ENCODE measurements at regions not wholly inside any gene's neighbourhood (a gene's known extent, or its start where the extent isn't known, plus 50 kb on each side); places are given as distances from the start of the nearest gene placed in this dataset.
"Not testable (repeated sequence)": the region's sequence is repeated elsewhere in the genome, so short reads cannot be mapped to it uniquely, and the experiment has no call there.

- H4K20me1 ChIP-seq (ENCODE audit: low read depth, low read length), result no peaks in the 10 kb centered on the region
Observed at GRCh38 chr4:187732524-187732923, 263.0 kb upstream of the ZFP42 start.

DNA sequence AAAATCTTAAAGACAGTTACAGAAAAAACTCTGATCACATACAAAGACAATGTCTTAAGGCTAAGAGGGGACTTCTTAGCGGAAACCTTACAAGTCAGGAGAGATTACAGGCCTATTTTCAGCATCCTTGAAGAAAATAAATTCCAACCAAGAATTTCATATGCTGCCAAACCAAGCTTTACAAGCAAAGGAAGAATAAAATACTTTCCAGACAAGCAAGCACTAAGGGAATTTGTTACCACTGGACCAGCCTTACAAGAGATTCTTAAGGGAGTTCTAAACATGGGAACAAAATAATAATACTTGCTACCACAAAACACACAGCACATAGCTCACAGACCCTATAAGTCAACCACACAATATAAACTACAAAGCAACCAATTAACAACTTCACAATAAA lies 255.8 kb upstream of the ZFP42 start:
- Histone ChIP-seq H3K36me3 (ENCODE audit: low read length) (no peaks in the 10 kb centered on the region), H3K9ac (ENCODE audit: low read length) (no peak overlapping the region), H3K79me2 (ENCODE audit: insufficient read depth, low read length) (no peaks in the 10 kb centered on the region), H3F3A (ENCODE audit: insufficient read depth) (no peaks in the 10 kb centered on the region), H3K4me2 (ENCODE audit: low read depth, low read length, poor library complexity, severe bottlenecking) (no peak overlapping the region), H3K27ac (ENCODE audit: low read depth, low read length) (no peak overlapping the region), H3K27me3 (ENCODE audit: low read length) (no peaks in the 10 kb centered on the region), H3K9me2 (replicated peaks; ENCODE audit: insufficient read depth, low read length) (no peaks in the 10 kb centered on the region), H3K4me3 (ENCODE audit: insufficient read depth, low read length, poor library complexity, severe bottlenecking) (no peak overlapping the region), H2AFZ (ENCODE audit: low read depth, low read length, severe bottlenecking) (no peak overlapping the region), H3K9me3 (ENCODE audit: insufficient read depth, low read length) (no peaks in the 10 kb centered on the region), H4K20me1 (ENCODE audit: low read depth, low read length) (no peaks in the 10 kb centered on the region)
- TF ChIP-seq EZH2phosphoT487 (conservative IDR thresholded peaks at IDR 0.05; ENCODE audit: low read length) (no peak), CTCF (IDR thresholded peaks at IDR 0.05; ENCODE audit: insufficient read depth, low read length, poor library complexity, severe bottlenecking) (no peak)

More at GRCh38 chr4:187732524-187732923, 263.0 kb upstream of the ZFP42 start:
- H3K4me3 ChIP-seq (ENCODE audit: insufficient read depth, low read length, poor library complexity, severe bottlenecking), result no peak overlapping the region
- no peaks in the 10 kb centered on the region for H3K36me3 ChIP-seq (ENCODE audit: low read length)
- H3K79me2 ChIP-seq (ENCODE audit: insufficient read depth, low read length), result no peaks in the 10 kb centered on the region
- no peaks in the 10 kb centered on the region for H3K27me3 ChIP-seq (ENCODE audit: low read length)
- no peaks in the 10 kb centered on the region for H3F3A ChIP-seq (ENCODE audit: insufficient read depth)
- TF ChIP-seq CTCF (IDR thresholded peaks at IDR 0.05; ENCODE audit: insufficient read depth, low read length, poor library complexity, severe bottlenecking) (no peak), EZH2phosphoT487 (conservative IDR thresholded peaks at IDR 0.05; ENCODE audit: low read length) (no peak)
- no peaks in the 10 kb centered on the region for H3K9me2 ChIP-seq (replicated peaks; ENCODE audit: insufficient read depth, low read length)
- H3K27ac ChIP-seq (ENCODE audit: low read depth, low read length), result no peak overlapping the region
- H3K9me3 ChIP-seq (ENCODE audit: insufficient read depth, low read length), result no peaks in the 10 kb centered on the region
- H2AFZ ChIP-seq (ENCODE audit: low read depth, low read length, severe bottlenecking), result no peak overlapping the region
- no peak overlapping the region for H3K4me2 ChIP-seq (ENCODE audit: low read depth, low read length, poor library complexity, severe bottlenecking)
- no peak overlapping the region for H3K9ac ChIP-seq (ENCODE audit: low read length)

GRCh38 chr4:187744911-187745310 lies 250.7 kb upstream of the ZFP42 start:
- Histone ChIP-seq H3K36me3 (ENCODE audit: low read length) (no peaks in the 10 kb centered on the region), H3K9me2 (replicated peaks; ENCODE audit: insufficient read depth, low read length) (no peaks in the 10 kb centered on the region), H3K4me2 (ENCODE audit: low read depth, low read length, poor library complexity, severe bottlenecking) (no peak overlapping the region), H3K9me3 (ENCODE audit: insufficient read depth, low read length) (no peaks in the 10 kb centered on the region), H3K79me2 (ENCODE audit: insufficient read depth, low read length) (no peaks in the 10 kb centered on the region), H3K27me3 (ENCODE audit: low read length) (no peaks in the 10 kb centered on the region), H3K4me3 (ENCODE audit: insufficient read depth, low read length, poor library complexity, severe bottlenecking) (no peak overlapping the region), H3K9ac (ENCODE audit: low read length) (no peak overlapping the region), H3K27ac (ENCODE audit: low read depth, low read length) (no peak overlapping the region), H2AFZ (ENCODE audit: low read depth, low read length, severe bottlenecking) (no peak overlapping the region), H3F3A (ENCODE audit: insufficient read depth) (no peaks in the 10 kb centered on the region), H4K20me1 (ENCODE audit: low read depth, low read length) (no peaks in the 10 kb centered on the region)
- TF ChIP-seq CTCF (IDR thresholded peaks at IDR 0.05; ENCODE audit: insufficient read depth, low read length, poor library complexity, severe bottlenecking) (no peak), EZH2phosphoT487 (conservative IDR thresholded peaks at IDR 0.05; ENCODE audit: low read length) (no peak)

GRCh38 chr4:187750652-187751051 lies 244.9 kb upstream of the ZFP42 start:
- H3K79me2 ChIP-seq (ENCODE audit: insufficient read depth, low read length); H3K27ac ChIP-seq (ENCODE audit: low read depth, low read length); H3K4me3 ChIP-seq (ENCODE audit: insufficient read depth, low read length, poor library complexity, severe bottlenecking); H3K36me3 ChIP-seq (ENCODE audit: low read length); H3K9me3 ChIP-seq (ENCODE audit: insufficient read depth, low read length); H3K4me2 ChIP-seq (ENCODE audit: low read depth, low read length, poor library complexity, severe bottlenecking); H4K20me1 ChIP-seq (ENCODE audit: low read depth, low read length); H3K9me2 ChIP-seq (replicated peaks; ENCODE audit: insufficient read depth, low read length); H2AFZ ChIP-seq (ENCODE audit: low read depth, low read length, severe bottlenecking); H3K27me3 ChIP-seq (ENCODE audit: low read length); H3K9ac ChIP-seq (ENCODE audit: low read length); H3F3A ChIP-seq (ENCODE audit: insufficient read depth): not testable (repeated sequence)

Measured in SU-DHL-6 (cell line).